Gastroesophageal sphincter (tissue), 4 donors: ENCODE measurements at regions not wholly inside any gene's neighbourhood (a gene's known extent, or its start where the extent isn't known, plus 50 kb on each side); places are given as distances from the start of the nearest gene placed in this dataset.

ENCODE experiments used
- ATAC-seq: fragments of 150-250 bp; one replicate; pipeline ENCODE4 v1.9.1; 2016; ENCODE audit warnings: mild to moderate bottlenecking, moderate library complexity
- H3K27ac ChIP-seq, 4 donors: fragments of 200-600 bp; sonication (generic) in 3 of 4; 1 replicate in 3 of 4; 2 replicates in 1 of 4; pipeline ENCODE4 v1.5.1; 2016 to 2019
- H3K27me3 ChIP-seq: fragments of 200-600 bp; sonication (generic); one replicate; pipeline ENCODE4 v1.5.1; 2019
- H3K36me3 ChIP-seq, 2 donors: fragments of 200-600 bp; sonication (generic); one replicate each; pipeline ENCODE4 v1.5.1; 2019; ENCODE audit warnings: control low read depth in 1 of 2
- H3K4me1 ChIP-seq, 3 donors: fragments of 200-600 bp; sonication (generic); 1 replicate in 2 of 3; 2 replicates in 1 of 3; pipeline ENCODE4 v1.5.1; 2016 to 2019; ENCODE audit warnings: control low read depth in 2 of 3
- H3K4me3 ChIP-seq, 2 donors: fragments of 200-600 bp; sonication (generic); one replicate each; pipeline ENCODE4 v1.5.1; 2019; ENCODE audit warnings: mild to moderate bottlenecking in 1 of 2, moderate library complexity in 1 of 2
- H3K9me3 ChIP-seq, 3 donors: fragments of 200-600 bp; sonication (generic); one replicate each; pipeline ENCODE4 v1.5.1; 2017 to 2019; ENCODE audit warnings: control low read depth in 2 of 3
- CTCF ChIP-seq, 4 experiments: fragments of 200-600 bp in 2 of 4; fragments of 450-650 bp in 2 of 4; sonication (generic) in 1 of 4; IDR thresholded peaks; one replicate each; pipeline ENCODE4 v1.5.1; 2017 to 2019; ENCODE audit warnings: antibody characterized with exemption in 4 of 4, mild to moderate bottlenecking in 2 of 4, moderate library complexity in 2 of 4
- EP300 ChIP-seq: sonication (generic); formaldehyde crosslinking; IDR thresholded peaks from one replicate; pipeline ENCODE4 v1.6.1; 2017; ENCODE audit warnings: antibody characterized with exemption, mild to moderate bottlenecking
- POLR2A ChIP-seq, 2 donors: fragments of 450-650 bp; IDR thresholded peaks; one replicate each; pipeline ENCODE4 v1.6.1; 2017; ENCODE audit warnings: antibody characterized with exemption in 2 of 2, mild to moderate bottlenecking in 2 of 2, moderate library complexity in 1 of 2
- POLR2AphosphoS5 ChIP-seq: sonication (generic); formaldehyde crosslinking; IDR thresholded peaks from one replicate; pipeline ENCODE4 v1.6.1; 2017; ENCODE audit warnings: antibody characterized with exemption
- whole genome bisulfite sequencing, 2 donors: methylation state at CpG; one replicate each; pipeline ENCODE4 v1.1.5; 2018; ENCODE audit warnings: low coverage in 1 of 2; 5-methylcytosine and 5-hydroxymethylcytosine counted together

GRCh38 chr11:97895572-97895971, 1125.2 kb upstream of the CNTN5 start:
- no peak for ATAC-seq

GRCh38 chr11:97902828-97903227, 1117.9 kb upstream of the CNTN5 start:
- no peak overlapping the region for H3K4me3 ChIP-seq
- no peak for TF ChIP-seq CTCF (IDR thresholded peaks at IDR 0.05)
- no peak for TF ChIP-seq POLR2A (IDR thresholded peaks at IDR 0.05)
- TF ChIP-seq POLR2AphosphoS5 = no peak
- H3K36me3 ChIP-seq = no peaks in the 10 kb centered on the region
- no peaks in the 10 kb centered on the region for H3K9me3 ChIP-seq
- H3K4me1 ChIP-seq = no peaks in the 10 kb centered on the region
- WGBS, 2 donors = 60 to 73% methylated on average over 1 of the region's 1 CpG
- H3K27me3 ChIP-seq = no peaks in the 10 kb centered on the region
- H3K27ac ChIP-seq = no peak overlapping the region
- ATAC-seq = no peak

More at GRCh38 chr11:97895572-97895971, 1125.2 kb upstream of the CNTN5 start:
- TF ChIP-seq POLR2AphosphoS5 (no peak), CTCF (IDR thresholded peaks at IDR 0.05) (no peak), POLR2A (IDR thresholded peaks at IDR 0.05) (no peak), EP300 (no peak)
- WGBS, 2 donors = 84 to 87% methylated on average over 3 of the region's 3 CpGs
- H3K27me3 ChIP-seq = no peaks in the 10 kb centered on the region
- no peak overlapping the region for H3K4me3 ChIP-seq
- no peaks in the 10 kb centered on the region for H3K9me3 ChIP-seq
- H3K27ac ChIP-seq = no peak overlapping the region
- no peaks in the 10 kb centered on the region for H3K36me3 ChIP-seq
- no peaks in the 10 kb centered on the region for H3K4me1 ChIP-seq

- Histone ChIP-seq H3K9me3 (no peaks in the 10 kb centered on the region), H3K4me3 (no peak overlapping the region), H3K27ac (no peak overlapping the region), H3K36me3 (no peaks in the 10 kb centered on the region), H3K4me1 (no peaks in the 10 kb centered on the region), H3K27me3 (no peaks in the 10 kb centered on the region)
- no peak for ATAC-seq
- TF ChIP-seq EP300 (no peak), POLR2AphosphoS5 (no peak), POLR2A (IDR thresholded peaks at IDR 0.05) (no peak), CTCF (IDR thresholded peaks at IDR 0.05) (no peak)
These were observed 1115.6 kb upstream of the CNTN5 start for GRCh38 chr11:97905101-97905500.

- TF ChIP-seq POLR2A (IDR thresholded peaks at IDR 0.05) (no peak), CTCF (IDR thresholded peaks at IDR 0.05) (no peak), POLR2AphosphoS5 (no peak), EP300 (no peak)
- Histone ChIP-seq H3K27me3 (no peaks in the 10 kb centered on the region), H3K4me3 (no peak overlapping the region), H3K27ac (no peak overlapping the region), H3K9me3 (no peaks in the 10 kb centered on the region), H3K4me1 (no peaks in the 10 kb centered on the region), H3K36me3 (no peaks in the 10 kb centered on the region)
- 91 to 100% methylated on average over 1 of the region's 1 CpG for WGBS, 2 donors
- ATAC-seq = no peak
These were observed 1115.1 kb upstream of the CNTN5 start for GRCh38 chr11:97905671-97906070.

- Histone ChIP-seq H3K27ac (no peak overlapping the region), H3K9me3 (no peaks in the 10 kb centered on the region), H3K36me3 (no peaks in the 10 kb centered on the region), H3K4me3 (no peak overlapping the region), H3K27me3 (no peaks in the 10 kb centered on the region), H3K4me1 (no peaks in the 10 kb centered on the region)
- no peak for TF ChIP-seq POLR2A (IDR thresholded peaks at IDR 0.05)
- no peak for TF ChIP-seq EP300
- TF ChIP-seq POLR2AphosphoS5 = no peak
- TF ChIP-seq CTCF (IDR thresholded peaks at IDR 0.05) = no peak
- WGBS, 2 donors = 91 to 100% methylated on average over 1 to 5 of the region's 5 CpGs
- ATAC-seq = no peak
These were observed 1112.4 kb upstream of the CNTN5 start for GRCh38 chr11:97908354-97908753.
